Hepatocyte (in vitro differentiated cells): ENCODE measurements at regions not wholly inside any gene's neighbourhood (a gene's known extent, or its start where the extent isn't known, plus 50 kb on each side); places are given as distances from the start of the nearest gene placed in this dataset.

Experiments
- EZH2 ChIP-seq: fragments of 200-600 bp; sonication (generic); IDR thresholded peaks from 2 replicates; pipeline ENCODE4 v1.6.1; 2016; ENCODE audit warnings: antibody characterized with exemption, mild to moderate bottlenecking, borderline replicate concordance
- EZH2phosphoT487 ChIP-seq: fragments of 200-600 bp; sonication (generic); IDR thresholded peaks from one replicate; pipeline ENCODE4 v1.6.1; 2018; ENCODE audit warnings: antibody characterized with exemption, mild to moderate bottlenecking, low read depth, moderate library complexity; ENCODE audit not compliant: unreplicated experiment, severe bottlenecking
- TF ChIP-seq, protein P1 (sequence below): fragments of 200-600 bp; sonication (generic); IDR thresholded peaks from 2 replicates; pipeline ENCODE4 v1.5.1; 2016; ENCODE audit warnings: antibody characterized with exemption, mild to moderate bottlenecking; ENCODE audit not compliant: poor library complexity

DNA sequence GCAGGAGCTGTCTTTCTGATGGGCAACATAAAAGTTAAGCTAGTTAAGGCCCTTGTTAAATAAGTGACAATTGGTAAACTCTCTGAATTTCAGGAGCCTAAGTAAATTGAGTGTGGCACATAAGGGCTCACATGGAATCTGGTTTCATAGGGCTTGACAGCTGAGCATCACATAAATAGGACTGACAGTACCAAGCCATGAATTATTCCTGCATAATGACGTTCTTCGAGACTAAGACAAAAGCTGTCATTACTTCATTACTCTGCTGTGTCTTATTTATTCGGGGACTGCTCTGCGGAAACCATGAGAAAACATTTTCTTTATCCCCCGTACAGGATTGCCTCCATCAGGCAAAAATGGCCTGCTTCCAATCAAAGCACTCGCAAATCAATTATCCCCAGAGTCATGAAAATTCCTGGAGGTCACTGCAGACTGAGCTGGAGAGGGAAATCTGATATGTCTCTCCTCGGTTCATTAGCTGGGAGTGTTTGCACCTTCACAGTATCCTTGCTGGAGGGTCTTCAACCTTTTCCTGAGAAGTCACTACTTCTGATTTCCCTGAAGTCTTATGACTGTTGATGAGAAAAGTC, 311.4 kb downstream of the CDH26 start:
- TF ChIP-seq EZH2phosphoT487 (no peak), EZH2 (no peak)
- TF ChIP-seq, protein P1, sequence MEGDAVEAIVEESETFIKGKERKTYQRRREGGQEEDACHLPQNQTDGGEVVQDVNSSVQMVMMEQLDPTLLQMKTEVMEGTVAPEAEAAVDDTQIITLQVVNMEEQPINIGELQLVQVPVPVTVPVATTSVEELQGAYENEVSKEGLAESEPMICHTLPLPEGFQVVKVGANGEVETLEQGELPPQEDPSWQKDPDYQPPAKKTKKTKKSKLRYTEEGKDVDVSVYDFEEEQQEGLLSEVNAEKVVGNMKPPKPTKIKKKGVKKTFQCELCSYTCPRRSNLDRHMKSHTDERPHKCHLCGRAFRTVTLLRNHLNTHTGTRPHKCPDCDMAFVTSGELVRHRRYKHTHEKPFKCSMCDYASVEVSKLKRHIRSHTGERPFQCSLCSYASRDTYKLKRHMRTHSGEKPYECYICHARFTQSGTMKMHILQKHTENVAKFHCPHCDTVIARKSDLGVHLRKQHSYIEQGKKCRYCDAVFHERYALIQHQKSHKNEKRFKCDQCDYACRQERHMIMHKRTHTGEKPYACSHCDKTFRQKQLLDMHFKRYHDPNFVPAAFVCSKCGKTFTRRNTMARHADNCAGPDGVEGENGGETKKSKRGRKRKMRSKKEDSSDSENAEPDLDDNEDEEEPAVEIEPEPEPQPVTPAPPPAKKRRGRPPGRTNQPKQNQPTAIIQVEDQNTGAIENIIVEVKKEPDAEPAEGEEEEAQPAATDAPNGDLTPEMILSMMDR, result no peak
